GM19397 (cell line): ENCODE measurements at regions not wholly inside any gene's neighbourhood (a gene's known extent, or its start where the extent isn't known, plus 50 kb on each side); places are given as distances from the start of the nearest gene placed in this dataset.

Source experiments
- ATAC-seq: cut with Tn5 transposase; IDR thresholded peaks from one replicate; pipeline ENCODE4 v1.9.1; 2021; ENCODE audit warnings: mild to moderate bottlenecking, moderate library complexity; ENCODE audit not compliant: unreplicated experiment

- ATAC-seq: no peak
Measured at GRCh38 chr2:118668431-118669424, 178.7 kb downstream of the EN1 start.

GRCh38 chr2:118667964-118668363, 179.5 kb downstream of the EN1 start:
- ATAC-seq: no peak

- ATAC-seq: no peak
Measured at GRCh38 chr2:118667348-118667747, 180.1 kb downstream of the EN1 start.

- ATAC-seq: no peak
Measured at GRCh38 chr2:118665784-118666529, 181.5 kb downstream of the EN1 start.

- ATAC-seq: no peak
Measured at GRCh38 chr2:118661179-118661578, 186.3 kb downstream of the EN1 start.

- ATAC-seq: no peak
Measured at GRCh38 chr2:118658596-118659198, 188.8 kb downstream of the EN1 start.

- no peak for ATAC-seq
Measured at GRCh38 chr2:118657466-118657865, 190.0 kb downstream of the EN1 start.

- ATAC-seq: no peak
Measured at GRCh38 chr2:118654945-118655344, 192.5 kb downstream of the EN1 start.

- no peak for ATAC-seq
Measured at GRCh38 chr2:118650327-118650726, 197.1 kb downstream of the EN1 start.

GRCh38 chr2:118645876-118646275, 201.6 kb downstream of the EN1 start:
- ATAC-seq: no peak

- ATAC-seq: no peak
Measured at GRCh38 chr2:118644190-118644589, 203.3 kb downstream of the EN1 start.

GRCh38 chr2:118643294-118643693, 204.2 kb downstream of the EN1 start:
- no peak for ATAC-seq

- no peak for ATAC-seq
Measured at GRCh38 chr2:118642501-118642900, 204.9 kb downstream of the EN1 start.

- no peak for ATAC-seq
Measured at GRCh38 chr2:118641711-118642110, 205.7 kb downstream of the EN1 start.

GRCh38 chr2:118639371-118639770, 208.1 kb downstream of the EN1 start:
- no peak for ATAC-seq

- no peak for ATAC-seq
Measured at GRCh38 chr2:118638453-118638852, 209.0 kb downstream of the EN1 start.

- no peak for ATAC-seq
Measured at GRCh38 chr2:118635891-118636290, 211.6 kb downstream of the EN1 start.

- ATAC-seq: no peak
Measured at GRCh38 chr2:118634876-118635275, 212.6 kb downstream of the EN1 start.

GRCh38 chr2:118633371-118634018, 214.0 kb downstream of the EN1 start:
- ATAC-seq: no peak

GRCh38 chr2:118632921-118633320, 214.5 kb downstream of the EN1 start:
- ATAC-seq: no peak

- ATAC-seq: no peak
Measured at GRCh38 chr2:118627156-118627555, 220.3 kb downstream of the EN1 start.
